Urinary bladder (tissue), 3 donors: ENCODE measurements at regions not wholly inside any gene's neighbourhood (a gene's known extent, or its start where the extent isn't known, plus 50 kb on each side); places are given as distances from the start of the nearest gene placed in this dataset.
A peak's percentile ranks its signal among the peaks of the same experiment; 100 is the strongest.
"Not testable (repeated sequence)": the region's sequence is repeated elsewhere in the genome, so short reads cannot be mapped to it uniquely, and the experiment has no call there.

ENCODE experiments used
- DNase-seq: peaks from one replicate; pipeline ENCODE4 v3.0.0-alpha.2; 2015; ENCODE audit errors: extremely low spot score
- H3K27ac ChIP-seq: one replicate; pipeline ENCODE4 v1.5.1; 2013; ENCODE audit warnings: low read depth, mild to moderate bottlenecking, moderate library complexity
- H3K36me3 ChIP-seq: one replicate; pipeline ENCODE4 v1.6.1; 2013; ENCODE audit warnings: mild to moderate bottlenecking, moderate library complexity; ENCODE audit not compliant: insufficient read depth
- H3K4me1 ChIP-seq: one replicate; pipeline ENCODE4 v1.6.1; 2013; ENCODE audit warnings: mild to moderate bottlenecking, moderate library complexity; ENCODE audit not compliant: insufficient read depth
- H3K4me3 ChIP-seq: one replicate; pipeline ENCODE4 v1.5.1; 2013; ENCODE audit warnings: low read depth, low read length
- WGBS: extraction: QIAGEN DNeasy Blood & Tissue Kit; methylation state at CpG from one replicate; pipeline ENCODE4 v1.1.7; 2013; 5-methylcytosine and 5-hydroxymethylcytosine counted together
- donor health status: healthy with polysubstance abuse.
- donor health status: healthy.

GRCh38 chr13:33560726-33561125 lies 257.2 kb upstream of the RFC3 start:
- Histone ChIP-seq H3K4me3 (no peak overlapping the region), H3K4me1 (no peaks in the 10 kb centered on the region), H3K36me3 (no peaks in the 10 kb centered on the region), H3K27ac (no peak overlapping the region)
- no peak for DNase-seq

GRCh38 chr13:33561627-33562026 lies 256.3 kb upstream of the RFC3 start:
- 47% methylated on average over 2 of the region's 2 CpGs for WGBS
- H3K36me3 ChIP-seq = no peaks in the 10 kb centered on the region
- H3K4me3 ChIP-seq = no peak overlapping the region
- H3K27ac ChIP-seq = no peak overlapping the region
- DNase-seq = no peak
- H3K4me1 ChIP-seq = no peaks in the 10 kb centered on the region

DNA sequence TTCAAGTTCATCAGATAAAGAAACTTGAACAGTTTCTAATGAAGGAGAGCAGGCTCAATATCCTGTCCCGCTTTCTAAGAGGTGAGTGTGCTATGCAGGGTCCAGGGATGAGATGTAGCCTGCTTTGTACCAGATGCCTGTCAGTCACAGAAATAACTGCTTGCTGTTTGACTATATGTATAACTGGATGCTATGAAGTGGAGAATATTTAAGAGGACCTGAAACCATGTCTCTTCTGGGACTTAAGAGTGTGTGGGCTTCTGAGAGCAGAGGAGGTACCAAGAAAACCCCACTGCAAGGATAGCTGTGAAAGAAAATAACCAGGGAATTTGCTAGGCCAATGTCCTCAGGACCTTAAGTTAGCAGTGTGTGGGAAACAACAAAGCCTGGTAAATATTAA lies 246.3 kb upstream of the RFC3 start:
- 96% methylated on average over 1 of the region's 1 CpG for WGBS
- Histone ChIP-seq H3K4me3 (no peak overlapping the region), H3K36me3 (no peaks in the 10 kb centered on the region), H3K27ac (no peak overlapping the region), H3K4me1 (no peaks in the 10 kb centered on the region)
- DNase-seq = no peak

DNA sequence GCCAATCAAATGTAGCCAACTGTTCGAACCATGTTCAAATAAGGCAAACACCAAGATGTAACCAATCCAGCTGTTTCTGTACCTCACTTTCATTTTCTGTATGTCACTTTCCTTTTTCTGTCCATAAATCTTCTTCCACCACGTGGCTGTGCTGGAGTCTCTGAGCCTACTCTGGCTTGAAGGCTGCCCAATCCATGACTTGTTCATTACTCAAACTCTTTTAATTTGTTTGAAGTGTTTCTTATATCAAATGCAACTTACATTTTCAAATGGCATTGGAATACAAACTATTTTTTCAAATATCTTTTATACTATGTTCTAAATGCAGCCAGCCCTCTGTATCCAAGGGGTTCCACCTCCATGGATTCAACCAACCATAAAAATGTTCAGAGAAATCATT lies 245.6 kb upstream of the RFC3 start:
- not testable (repeated sequence) for H3K4me1 ChIP-seq, H3K4me3 ChIP-seq, DNase-seq, H3K27ac ChIP-seq, H3K36me3 ChIP-seq
- WGBS = 77% methylated on average over 2 of the region's 2 CpGs

- Histone ChIP-seq H3K4me3 (no peak overlapping the region), H3K36me3 (no peaks in the 10 kb centered on the region), H3K4me1 (no peaks in the 10 kb centered on the region), H3K27ac (no peak overlapping the region)
- WGBS = 88% methylated on average over 1 of the region's 1 CpG
- DNase-seq = no peak
Measured at GRCh38 chr13:33575378-33575777, 242.6 kb upstream of the RFC3 start.

- Histone ChIP-seq H3K4me1 (no peaks in the 10 kb centered on the region), H3K36me3 (no peaks in the 10 kb centered on the region), H3K27ac (no peak overlapping the region), H3K4me3 (no peak overlapping the region)
- WGBS = 17% methylated on average over 2 of the region's 2 CpGs
- DNase-seq = peak; percentile 28
Measured at GRCh38 chr13:33577007-33577406, 240.9 kb upstream of the RFC3 start.

DNA sequence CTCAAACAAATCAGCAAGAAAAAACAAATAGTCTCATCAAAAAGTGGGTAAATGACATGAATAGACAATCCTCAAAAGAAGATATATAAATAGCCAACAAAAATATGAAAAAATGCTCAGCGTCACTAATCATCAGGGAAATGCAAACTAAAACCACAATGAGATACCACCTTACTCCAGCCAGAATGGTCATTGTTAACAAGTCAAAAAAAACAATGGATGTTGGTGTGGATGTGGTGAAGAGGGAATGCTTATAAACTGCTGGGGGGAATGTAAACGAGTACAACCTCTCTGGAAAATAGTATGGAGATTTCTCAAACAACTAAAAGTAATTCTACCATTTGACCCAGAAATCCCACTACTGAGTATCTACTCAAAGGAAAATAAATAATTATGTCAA lies 239.2 kb upstream of the RFC3 start:
- H3K4me3 ChIP-seq = no peak overlapping the region
- DNase-seq = no peak
- 91% methylated on average over 2 of the region's 2 CpGs for WGBS
- no peaks in the 10 kb centered on the region for H3K36me3 ChIP-seq
- no peaks in the 10 kb centered on the region for H3K4me1 ChIP-seq
- no peak overlapping the region for H3K27ac ChIP-seq

DNA sequence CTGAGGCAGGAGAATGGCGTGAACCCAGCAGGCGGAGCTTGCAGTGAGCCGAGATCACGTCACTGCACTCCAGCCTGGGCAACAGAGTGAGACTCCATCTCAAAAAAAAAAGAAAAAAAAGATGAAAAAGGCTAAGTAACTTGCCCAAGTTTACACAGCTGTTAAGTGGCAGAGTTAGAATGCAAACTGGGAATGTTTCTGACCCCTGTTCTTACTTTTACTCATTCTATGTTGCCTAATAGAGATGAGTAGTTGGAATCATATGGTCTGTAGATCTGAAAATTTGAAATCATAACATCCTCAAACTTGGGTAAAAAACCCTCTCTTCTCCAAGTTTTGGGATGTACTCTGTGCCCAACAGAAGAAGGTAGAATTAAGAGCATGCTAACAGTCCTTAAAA lies 235.8 kb upstream of the RFC3 start:
- DNase-seq = no peak
- no peaks in the 10 kb centered on the region for H3K36me3 ChIP-seq
- H3K4me3 ChIP-seq = no peak overlapping the region
- no peaks in the 10 kb centered on the region for H3K4me1 ChIP-seq
- WGBS = 84% methylated on average over 4 of the region's 4 CpGs
- no peak overlapping the region for H3K27ac ChIP-seq

DNA sequence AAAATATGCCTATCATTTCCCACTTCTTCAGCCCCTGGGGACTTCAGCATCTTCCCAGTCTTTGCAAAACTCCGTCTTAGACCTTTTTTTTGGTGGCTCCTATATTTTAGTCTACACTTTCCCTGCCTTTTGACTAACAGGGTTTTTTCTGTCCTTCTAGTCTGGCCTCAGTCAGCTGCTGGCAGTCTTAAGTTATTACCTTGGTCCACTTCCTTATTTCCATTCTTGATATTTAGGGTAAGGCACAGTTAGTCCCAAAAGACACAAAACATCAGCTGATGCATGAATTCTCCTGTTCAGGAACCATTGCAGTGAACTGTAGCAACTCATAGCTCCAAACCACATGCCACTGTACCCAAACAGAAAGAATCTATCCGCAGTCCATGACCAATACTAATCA lies 234.6 kb upstream of the RFC3 start:
- Histone ChIP-seq H3K27ac (no peak overlapping the region), H3K4me3 (no peak overlapping the region), H3K4me1 (no peaks in the 10 kb centered on the region), H3K36me3 (no peaks in the 10 kb centered on the region)
- 93% methylated on average over 2 of the region's 2 CpGs for WGBS
- no peak for DNase-seq

DNA sequence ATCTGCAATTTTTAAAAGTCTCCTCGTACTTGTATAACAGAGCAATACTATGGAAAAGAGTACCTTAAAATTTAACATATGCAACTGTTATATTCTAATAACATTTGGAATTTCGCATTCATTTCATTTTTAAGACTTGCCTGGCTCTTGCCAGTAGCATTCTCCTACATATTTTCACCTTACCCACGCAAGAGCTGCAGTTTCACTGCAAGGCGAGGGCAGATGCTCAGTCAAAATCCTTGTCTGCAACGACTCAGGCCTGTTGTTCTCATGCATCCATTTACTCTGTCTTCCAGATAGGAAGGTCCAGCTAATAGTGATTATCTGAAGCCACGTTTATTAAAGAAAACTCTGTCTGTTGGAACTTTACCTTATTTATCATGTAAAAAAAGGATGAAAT lies 227.0 kb upstream of the RFC3 start:
- WGBS = 87% methylated on average over 6 of the region's 6 CpGs
- H3K4me3 ChIP-seq = no peak overlapping the region
- H3K27ac ChIP-seq = no peak overlapping the region
- no peak for DNase-seq
- H3K36me3 ChIP-seq = no peaks in the 10 kb centered on the region
- no peaks in the 10 kb centered on the region for H3K4me1 ChIP-seq

GRCh38 chr13:33606692-33607091 lies 211.3 kb upstream of the RFC3 start:
- Histone ChIP-seq H3K27ac (no peak overlapping the region), H3K36me3 (no peaks in the 10 kb centered on the region), H3K4me1 (no peaks in the 10 kb centered on the region), H3K4me3 (no peak overlapping the region)
- WGBS = 57% methylated on average over 7 of the region's 7 CpGs
- no peak for DNase-seq

DNA sequence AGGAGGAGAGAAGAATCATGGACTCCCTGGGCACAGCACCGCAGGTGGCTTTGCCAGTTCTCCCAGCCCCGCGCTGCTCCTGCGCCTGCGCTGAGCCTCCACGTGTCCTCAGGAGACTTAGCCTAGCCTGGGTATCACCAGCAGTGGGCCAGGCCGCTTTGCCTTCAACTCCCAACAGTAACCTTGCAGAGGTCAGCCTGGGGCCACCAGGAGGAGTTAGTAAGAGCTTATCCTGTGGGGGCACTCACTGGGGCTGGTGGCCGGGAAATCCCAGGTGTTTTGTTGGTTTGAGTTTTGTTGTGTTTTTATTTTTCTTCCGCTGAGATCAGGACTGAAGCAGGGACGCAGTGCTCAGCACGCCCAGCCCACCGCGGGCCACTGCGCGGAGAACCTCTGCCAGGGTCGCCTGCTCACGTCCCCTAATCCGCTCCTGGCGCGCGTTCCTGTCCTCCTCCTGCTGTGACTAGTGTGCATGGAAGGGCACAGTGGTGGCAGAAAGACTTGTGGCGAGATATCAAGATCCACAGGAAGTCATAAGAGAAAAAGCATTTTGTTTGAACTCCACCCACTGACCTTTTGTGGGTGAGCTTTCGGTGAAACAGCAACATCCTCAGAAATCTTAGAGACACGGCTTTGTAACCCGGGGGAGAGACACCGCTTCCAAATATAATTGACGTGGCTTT lies 207.4 kb upstream of the RFC3 start:
- no peak for DNase-seq
- Histone ChIP-seq H3K36me3 (no peaks in the 10 kb centered on the region), H3K27ac (peak overlapping the region; percentile 44), H3K4me3 (no peak overlapping the region), H3K4me1 (no peaks in the 10 kb centered on the region)
- 61% methylated on average over 27 of the region's 27 CpGs for WGBS

DNA sequence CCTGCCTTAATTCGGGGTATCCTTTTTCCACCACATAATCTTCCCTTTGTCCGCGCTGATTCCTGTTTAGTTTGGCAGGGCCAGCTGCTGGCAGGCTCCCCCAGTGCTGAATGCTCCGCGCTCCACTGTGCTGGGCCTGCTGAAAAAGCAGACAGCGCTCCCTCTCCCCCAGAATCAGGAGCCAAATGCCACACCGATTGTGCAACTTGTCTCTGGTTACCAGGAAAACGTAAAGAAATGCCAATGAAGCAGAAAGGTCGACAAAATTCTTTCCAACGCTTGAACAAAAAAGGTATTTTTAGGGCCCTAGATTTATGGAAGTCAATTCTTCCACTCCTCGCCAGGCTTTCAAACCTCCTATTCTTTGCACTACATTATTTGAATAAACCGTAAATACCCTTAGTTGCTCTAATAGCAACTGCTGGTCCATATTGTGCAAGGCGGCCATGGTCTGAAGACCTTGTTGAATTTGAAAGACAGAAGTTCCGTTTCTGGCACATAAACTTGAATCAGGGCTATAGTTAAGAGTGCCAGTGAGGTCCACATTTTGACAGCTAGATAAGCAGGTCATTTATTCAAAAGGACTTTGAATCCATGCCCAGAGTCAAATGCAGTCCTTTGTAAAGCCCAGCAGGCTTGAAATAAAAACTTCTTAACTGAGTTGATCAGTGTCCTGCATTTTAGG lies 206.7 kb upstream of the RFC3 start:
- no peak overlapping the region for H3K27ac ChIP-seq
- DNase-seq = no peak
- H3K4me3 ChIP-seq = no peak overlapping the region
- WGBS = 36% methylated on average over 14 of the region's 14 CpGs
- H3K36me3 ChIP-seq = no peaks in the 10 kb centered on the region
- no peaks in the 10 kb centered on the region for H3K4me1 ChIP-seq

DNA sequence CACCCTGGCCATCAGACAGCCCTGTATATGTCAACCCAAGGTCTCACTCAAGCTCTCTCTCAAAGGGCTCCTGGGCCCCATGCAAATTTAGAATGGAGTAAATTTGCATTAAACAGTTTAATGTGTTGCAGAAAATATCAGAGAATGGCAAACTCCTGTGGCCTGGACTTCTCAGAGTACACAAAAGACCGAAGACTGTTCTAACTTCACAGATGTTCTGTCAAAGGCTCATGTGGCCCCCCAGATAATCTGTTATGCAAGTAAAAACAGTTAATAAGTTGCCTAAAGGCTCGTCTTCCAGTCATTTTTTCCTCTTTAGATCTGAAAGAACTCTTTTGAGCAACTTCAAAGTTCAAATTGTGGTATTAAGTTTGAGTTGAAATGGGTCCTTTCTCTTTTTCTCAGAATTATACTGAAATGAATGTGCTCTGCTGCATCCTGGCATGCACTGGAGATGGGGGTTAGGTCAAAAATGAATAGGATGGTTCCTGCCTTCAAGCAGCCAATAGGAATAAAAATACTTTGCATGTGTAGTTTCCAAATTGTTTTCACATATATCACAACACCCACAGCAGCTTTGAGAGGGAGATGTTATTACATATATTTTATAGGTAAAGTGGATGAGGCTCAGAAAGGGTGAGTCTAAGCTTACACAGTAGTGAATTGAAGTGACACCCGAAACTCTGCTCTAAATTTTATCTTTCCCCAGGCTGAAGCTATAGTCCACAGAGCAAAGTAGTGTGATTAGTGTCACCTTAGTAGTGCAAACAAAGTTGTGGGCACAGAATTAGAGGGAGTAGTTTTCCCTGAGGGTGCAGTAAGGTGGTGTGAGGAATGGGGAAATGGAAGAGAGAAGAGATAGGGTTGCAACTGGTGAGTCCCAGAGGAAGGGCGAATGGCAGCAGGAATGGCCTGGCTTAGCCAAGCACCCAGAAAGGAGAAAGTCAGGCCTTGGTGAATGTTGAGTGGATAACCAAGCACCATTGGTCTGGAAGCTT lies 205.0 kb upstream of the RFC3 start:
- Histone ChIP-seq H3K36me3 (no peaks in the 10 kb centered on the region), H3K4me3 (no peak overlapping the region), H3K4me1 (no peaks in the 10 kb centered on the region), H3K27ac (no peak overlapping the region)
- DNase-seq = no peak
- WGBS = 92% methylated on average over 4 of the region's 4 CpGs
